ENCODE measurements at regions not wholly inside any gene's neighbourhood (a gene's known extent, or its start where the extent isn't known, plus 50 kb on each side); places are given as distances from the start of the nearest gene placed in this dataset.

DNA sequence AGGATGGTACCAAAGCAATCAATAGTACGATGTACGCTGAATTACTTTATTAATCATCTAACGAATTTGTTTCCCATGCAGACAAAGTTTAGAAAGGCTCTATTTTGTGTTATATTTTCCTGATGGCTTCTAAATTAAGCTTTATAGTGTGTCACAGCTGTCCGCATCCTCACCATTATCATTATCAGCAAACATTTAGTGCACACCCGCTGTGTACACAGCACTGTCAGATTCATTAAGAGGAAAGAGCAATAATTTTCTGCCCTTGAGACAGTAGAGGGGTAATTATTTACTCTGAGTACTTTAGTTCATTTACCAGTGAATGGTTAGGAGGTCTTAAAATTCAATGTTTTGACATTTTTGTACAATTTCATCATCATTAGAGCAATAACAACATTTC lies 233.3 kb upstream of the PTPRZ1 start:
- Histone ChIP-seq H3K23ac (ENCODE audit: low read depth, low read length) (no peak overlapping the region), H4K91ac (ENCODE audit: insufficient read depth, low read depth, low read length) (no peak overlapping the region), H2BK15ac (ENCODE audit: low read depth, low read length) (no peak overlapping the region), H3K27me3 (ENCODE audit: control insufficient read depth, insufficient read depth, low read length) (no peaks in the 10 kb centered on the region), H2AFZ (replicated peaks; ENCODE audit: low read length, poor library complexity) (no peak overlapping the region), H3K36me3 (ENCODE audit: control insufficient read depth, insufficient read depth, low read length) (no peaks in the 10 kb centered on the region), H3K4me3 (ENCODE audit: insufficient read depth, low read depth, low read length) (no peak overlapping the region), H2AK9ac (replicated peaks; ENCODE audit: low read depth, low read length, poor library complexity) (no peak overlapping the region), H3K9me1 (ENCODE audit: insufficient read depth, low read length) (no peaks in the 10 kb centered on the region), H3K56ac (ENCODE audit: extremely low read depth, insufficient read depth, low read length) (no peak overlapping the region), H3K27ac (ENCODE audit: insufficient read depth, low read length) (no peak overlapping the region), H3K9me3 (ENCODE audit: control insufficient read depth, insufficient read depth, low read length) (no peaks in the 10 kb centered on the region), H3K4ac (ENCODE audit: low read depth, low read length) (no peak overlapping the region), H2BK20ac (ENCODE audit: low read depth, low read length) (no peak overlapping the region), H2BK5ac (ENCODE audit: low read depth, low read length, poor library complexity, severe bottlenecking) (no peak overlapping the region), H2BK120ac (ENCODE audit: low read depth, low read length) (no peak overlapping the region), H4K5ac (ENCODE audit: low read depth, low read length) (no peak overlapping the region), H3K9ac (ENCODE audit: low read depth, low read length) (no peak overlapping the region), H3K4me2 (ENCODE audit: low read depth, low read length) (no peak overlapping the region), H2AK5ac (ENCODE audit: low read depth, low read length) (no peak overlapping the region), H3K79me1 (ENCODE audit: low read depth in 1 of 2, low read length in 2 of 2) (no peaks in the 10 kb centered on the region), H3K14ac (replicated peaks; ENCODE audit: low read depth, low read length) (no peak overlapping the region), H4K8ac (ENCODE audit: low read depth in 2 of 2, low read length in 2 of 2) (no peak overlapping the region), H3K18ac (ENCODE audit: low read depth, low read length) (no peak overlapping the region), H3K4me1 (ENCODE audit: control insufficient read depth, insufficient read depth, low read length) (no peaks in the 10 kb centered on the region), H4K20me1 (ENCODE audit: insufficient read depth, low read length) (no peaks in the 10 kb centered on the region)
- no CpG with 5 or more reads among the region's 5 CpGs for WGBS, 2 experiments (ENCODE audit: extremely low coverage in 2 of 2, insufficient read length in 1 of 2)
- dilution Hi-C loops (cut with HindIII; ENCODE audit: low sequenced_read_pairs, unreplicated experiment) (no loop called here), in situ Hi-C loops (cut with MboI; ENCODE audit: low sequenced_read_pairs) (no loop called here), intact Hi-C loops (cut with micrococcal nuclease) (no loop called here)
- ATAC-seq (ENCODE audit: low read depth) (no peak), DNase-seq (no peak)
- CTCF ChIA-PET, result no interaction called here
- POLR2A ChIA-PET (ENCODE audit: unreplicated experiment), result no interaction called here
- no TSS peak for BruUV-seq (replicated peaks)
- TF ChIP-seq SMC3 (IDR thresholded peaks at IDR 0.05; ENCODE audit: low read depth, low read length) (no peak), MAZ (IDR thresholded peaks at IDR 0.05; ENCODE audit: borderline replicate concordance, low read depth, low read length) (no peak)
- TF ChIP-seq, protein P1, sequence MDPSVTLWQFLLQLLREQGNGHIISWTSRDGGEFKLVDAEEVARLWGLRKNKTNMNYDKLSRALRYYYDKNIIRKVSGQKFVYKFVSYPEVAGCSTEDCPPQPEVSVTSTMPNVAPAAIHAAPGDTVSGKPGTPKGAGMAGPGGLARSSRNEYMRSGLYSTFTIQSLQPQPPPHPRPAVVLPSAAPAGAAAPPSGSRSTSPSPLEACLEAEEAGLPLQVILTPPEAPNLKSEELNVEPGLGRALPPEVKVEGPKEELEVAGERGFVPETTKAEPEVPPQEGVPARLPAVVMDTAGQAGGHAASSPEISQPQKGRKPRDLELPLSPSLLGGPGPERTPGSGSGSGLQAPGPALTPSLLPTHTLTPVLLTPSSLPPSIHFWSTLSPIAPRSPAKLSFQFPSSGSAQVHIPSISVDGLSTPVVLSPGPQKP (IDR thresholded peaks at IDR 0.05; ENCODE audit: borderline replicate concordance, low read depth, low read length), result no peak

Measured in IMR-90 (cell line).